Neural progenitor cell (in vitro differentiated cells): ENCODE measurements at regions not wholly inside any gene's neighbourhood (a gene's known extent, or its start where the extent isn't known, plus 50 kb on each side); places are given as distances from the start of the nearest gene placed in this dataset.
A peak's percentile ranks its signal among the peaks of the same experiment; 100 is the strongest.

Source experiments
- DNase-seq: peaks from one replicate; pipeline ENCODE4 v3.0.0-alpha.2; 2016; ENCODE audit warnings: low spot score
- H2AFZ ChIP-seq: fragments of 200-600 bp; sonication (generic); replicated peaks from 2 replicates; pipeline ENCODE4 v1.6.1; 2016; ENCODE audit warnings: antibody characterized with exemption
- H3F3A ChIP-seq: fragments of 200-600 bp; sonication (generic); 2 replicates; pipeline ENCODE4 v1.6.1; 2016; ENCODE audit warnings: antibody characterized with exemption, low read depth
- H3K27ac ChIP-seq: fragments of 200-600 bp; sonication (generic); 2 replicates; pipeline ENCODE4 v1.5.1; 2016; ENCODE audit warnings: mild to moderate bottlenecking
- H3K27me3 ChIP-seq: fragments of 200-600 bp; sonication (generic); 2 replicates; pipeline ENCODE4 v1.6.1; 2016; ENCODE audit warnings: mild to moderate bottlenecking, moderate library complexity
- H3K36me3 ChIP-seq: fragments of 200-600 bp; sonication (generic); 2 replicates; pipeline ENCODE4 v1.5.1; 2016
- H3K4me1 ChIP-seq: fragments of 200-600 bp; sonication (generic); 2 replicates; pipeline ENCODE4 v1.6.1; 2016; ENCODE audit warnings: mixed run types
- H3K4me2 ChIP-seq: fragments of 200-600 bp; sonication (generic); 2 replicates; pipeline ENCODE4 v1.6.1; 2016
- H3K4me3 ChIP-seq: fragments of 200-600 bp; sonication (generic); 2 replicates; pipeline ENCODE4 v1.5.1; 2016
- H3K79me2 ChIP-seq: fragments of 200-600 bp; sonication (generic); 2 replicates; pipeline ENCODE4 v1.6.1; 2016; ENCODE audit warnings: low read depth
- H3K9ac ChIP-seq: fragments of 200-600 bp; sonication (generic); 2 replicates; pipeline ENCODE4 v1.6.1; 2016
- H3K9me3 ChIP-seq: fragments of 200-600 bp; sonication (generic); 2 replicates; pipeline ENCODE4 v1.5.1; 2016; ENCODE audit warnings: low read depth
- H4K20me1 ChIP-seq: fragments of 200-600 bp; sonication (generic); 2 replicates; pipeline ENCODE4 v1.6.1; 2016; ENCODE audit warnings: low read depth
- H3K27ac Mint-ChIP-seq: 3 replicates; pipeline ENCODE4 v1.8.0; 2021; ENCODE audit warnings: mixed read lengths
- H3K27me3 Mint-ChIP-seq: 2 replicates; pipeline ENCODE4 v1.8.0; 2022; ENCODE audit warnings: low read depth, mild to moderate bottlenecking, inconsistent platforms, moderate library complexity, mixed read lengths; ENCODE audit not compliant: insufficient read depth
- H3K36me3 Mint-ChIP-seq: 3 replicates; pipeline ENCODE4 v1.8.0; 2021; ENCODE audit warnings: mixed read lengths
- H3K4me1 Mint-ChIP-seq: 3 replicates; pipeline ENCODE4 v1.8.0; 2021; ENCODE audit warnings: mixed read lengths
- H3K4me3 Mint-ChIP-seq: 3 replicates; pipeline ENCODE4 v1.8.0; 2021; ENCODE audit warnings: mild to moderate bottlenecking, moderate library complexity, mixed read lengths
- H3K9me3 Mint-ChIP-seq: 3 replicates; pipeline ENCODE4 v1.8.0; 2020; ENCODE audit warnings: mixed read lengths
- EZH2 ChIP-seq: fragments of 200-600 bp; sonication (generic); IDR thresholded peaks from 2 replicates; pipeline ENCODE4 v1.6.1; 2017; ENCODE audit warnings: antibody characterized with exemption, mild to moderate bottlenecking, moderate library complexity
- EZH2phosphoT487 ChIP-seq: fragments of 200-600 bp; sonication (generic); IDR thresholded peaks from 2 replicates; pipeline ENCODE4 v1.6.1; 2017; ENCODE audit warnings: antibody characterized with exemption
- TF ChIP-seq, protein P1 (sequence below): fragments of 200-600 bp; sonication (generic); IDR thresholded peaks from 2 replicates; pipeline ENCODE4 v1.5.1; 2017; ENCODE audit warnings: antibody characterized with exemption, mild to moderate bottlenecking

DNA sequence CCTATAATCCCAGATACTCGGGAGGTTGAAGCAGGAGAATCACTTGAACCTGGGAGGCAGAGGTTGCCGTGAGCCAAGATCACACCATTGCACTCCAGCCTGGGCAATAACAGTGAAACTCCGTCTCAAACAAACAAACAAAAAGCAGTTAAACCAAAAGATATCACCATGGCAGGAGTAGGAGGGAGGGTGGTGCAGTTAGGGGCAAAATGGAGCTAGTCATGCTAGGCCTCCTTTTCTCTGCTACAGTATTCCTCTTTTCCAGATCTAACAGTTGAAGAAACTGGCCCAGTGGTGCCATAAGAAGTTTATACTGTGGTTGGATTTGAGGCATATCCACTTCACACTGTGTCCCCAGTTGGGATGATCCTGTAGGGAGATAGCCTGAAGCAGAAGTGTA lies 261.6 kb downstream of the SKIDA1 start:
- peaks cover 2% of the 10 kb centered on the region for H3K27me3 Mint-ChIP-seq
- peaks cover 3% of the 10 kb centered on the region for H3K9me3 Mint-ChIP-seq
- no peak overlapping the region for H3K4me3 Mint-ChIP-seq
- Histone ChIP-seq H3K4me1 (peaks cover 33% of the 10 kb centered on the region), H3K36me3 (no peaks in the 10 kb centered on the region), H3K79me2 (peaks cover 51% of the 10 kb centered on the region), H4K20me1 (no peaks in the 10 kb centered on the region), H2AFZ (no peak overlapping the region), H3K27me3 (no peaks in the 10 kb centered on the region), H3K9me3 (no peaks in the 10 kb centered on the region), H3K27ac (no peak overlapping the region), H3K4me3 (no peak overlapping the region), H3F3A (peaks cover 20% of the 10 kb centered on the region), H3K4me2 (no peak overlapping the region), H3K9ac (no peak overlapping the region)
- no peak for DNase-seq
- peak overlapping the region; percentile 99 for H3K27ac Mint-ChIP-seq
- H3K36me3 Mint-ChIP-seq = peaks cover 8% of the 10 kb centered on the region
- TF ChIP-seq EZH2phosphoT487 (no peak), EZH2 (no peak)
- TF ChIP-seq, protein P1, sequence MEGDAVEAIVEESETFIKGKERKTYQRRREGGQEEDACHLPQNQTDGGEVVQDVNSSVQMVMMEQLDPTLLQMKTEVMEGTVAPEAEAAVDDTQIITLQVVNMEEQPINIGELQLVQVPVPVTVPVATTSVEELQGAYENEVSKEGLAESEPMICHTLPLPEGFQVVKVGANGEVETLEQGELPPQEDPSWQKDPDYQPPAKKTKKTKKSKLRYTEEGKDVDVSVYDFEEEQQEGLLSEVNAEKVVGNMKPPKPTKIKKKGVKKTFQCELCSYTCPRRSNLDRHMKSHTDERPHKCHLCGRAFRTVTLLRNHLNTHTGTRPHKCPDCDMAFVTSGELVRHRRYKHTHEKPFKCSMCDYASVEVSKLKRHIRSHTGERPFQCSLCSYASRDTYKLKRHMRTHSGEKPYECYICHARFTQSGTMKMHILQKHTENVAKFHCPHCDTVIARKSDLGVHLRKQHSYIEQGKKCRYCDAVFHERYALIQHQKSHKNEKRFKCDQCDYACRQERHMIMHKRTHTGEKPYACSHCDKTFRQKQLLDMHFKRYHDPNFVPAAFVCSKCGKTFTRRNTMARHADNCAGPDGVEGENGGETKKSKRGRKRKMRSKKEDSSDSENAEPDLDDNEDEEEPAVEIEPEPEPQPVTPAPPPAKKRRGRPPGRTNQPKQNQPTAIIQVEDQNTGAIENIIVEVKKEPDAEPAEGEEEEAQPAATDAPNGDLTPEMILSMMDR = no peak
- H3K4me1 Mint-ChIP-seq = peaks cover 41% of the 10 kb centered on the region

DNA sequence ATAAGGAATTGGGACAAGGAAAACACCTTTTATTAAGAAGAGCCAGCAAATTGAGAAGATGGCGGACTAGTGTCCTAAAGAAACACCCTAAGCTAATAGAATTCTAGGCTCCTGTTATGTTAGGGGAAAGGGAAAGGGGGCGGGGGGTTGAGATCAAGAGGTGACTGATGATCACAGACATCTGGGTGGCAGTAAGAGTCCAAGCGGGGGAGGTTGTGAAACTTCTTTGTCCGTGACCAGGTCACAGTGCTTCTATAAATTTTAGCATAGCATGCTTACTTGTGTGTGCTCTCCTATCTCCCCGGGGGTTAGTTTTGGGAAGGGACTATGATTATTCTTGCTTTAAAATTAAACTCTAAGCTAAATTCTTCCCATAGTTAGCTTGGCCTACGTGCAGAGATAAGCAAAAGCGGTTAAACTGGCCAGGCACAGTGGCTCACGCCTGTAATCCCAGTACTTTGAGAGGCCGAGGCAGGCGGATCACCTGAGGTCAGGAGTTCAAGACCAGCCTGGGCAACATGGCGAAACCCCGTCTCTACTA lies 262.1 kb downstream of the SKIDA1 start:
- no peaks in the 10 kb centered on the region for H4K20me1 ChIP-seq
- peaks cover 2% of the 10 kb centered on the region for H3K27me3 Mint-ChIP-seq
- no peak for TF ChIP-seq EZH2
- no peak for TF ChIP-seq EZH2phosphoT487
- TF ChIP-seq, protein P1 = no peak
- peak overlapping the region; percentile 99 for H3K27ac Mint-ChIP-seq
- H3K9me3 ChIP-seq = no peaks in the 10 kb centered on the region
- H3K4me3 Mint-ChIP-seq = no peak overlapping the region
- H3K4me1 Mint-ChIP-seq = peaks cover 40% of the 10 kb centered on the region
- no peak overlapping the region for H3K27ac ChIP-seq
- H3K4me1 ChIP-seq = peaks cover 33% of the 10 kb centered on the region
- H3K4me2 ChIP-seq = no peak overlapping the region
- H2AFZ ChIP-seq = no peak overlapping the region
- no peak overlapping the region for H3K4me3 ChIP-seq
- no peak overlapping the region for H3K9ac ChIP-seq
- H3K36me3 Mint-ChIP-seq = peaks cover 9% of the 10 kb centered on the region
- peaks cover 49% of the 10 kb centered on the region for H3K79me2 ChIP-seq
- H3F3A ChIP-seq = peaks cover 20% of the 10 kb centered on the region
- H3K27me3 ChIP-seq = no peaks in the 10 kb centered on the region
- peaks cover 3% of the 10 kb centered on the region for H3K9me3 Mint-ChIP-seq
- no peaks in the 10 kb centered on the region for H3K36me3 ChIP-seq
- DNase-seq = no peak

DNA sequence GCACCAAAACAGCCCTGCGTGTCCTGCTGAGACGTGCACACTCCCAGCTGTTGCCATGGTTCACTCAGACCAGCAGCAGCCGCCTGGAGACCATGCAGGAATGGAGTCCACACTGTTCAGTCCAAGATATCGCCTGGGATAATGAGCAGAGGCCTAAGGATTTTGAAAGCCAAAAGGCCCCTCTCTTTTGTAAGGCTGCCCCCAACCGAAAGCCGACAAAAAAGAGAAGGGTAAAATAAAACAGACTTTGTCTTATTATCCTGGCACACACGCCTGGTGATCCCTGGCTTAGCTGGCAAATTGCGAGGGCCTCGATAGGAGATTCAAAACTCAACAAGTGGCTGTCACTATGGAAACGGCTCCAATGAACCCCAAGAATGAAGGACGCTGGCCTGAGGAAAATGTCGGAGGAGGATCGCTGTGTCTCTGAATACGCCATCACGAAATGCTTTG lies 263.6 kb downstream of the SKIDA1 start:
- no peak for TF ChIP-seq EZH2phosphoT487
- TF ChIP-seq, protein P1 = no peak
- no peak for TF ChIP-seq EZH2
- peaks cover 20% of the 10 kb centered on the region for H3F3A ChIP-seq
- peaks cover 33% of the 10 kb centered on the region for H3K4me1 ChIP-seq
- peak overlapping the region; percentile 77 for H2AFZ ChIP-seq
- DNase-seq = peak; percentile 22
- peaks cover 6% of the 10 kb centered on the region for H3K9me3 Mint-ChIP-seq
- H3K27ac Mint-ChIP-seq = peak overlapping the region; percentile 99
- H3K4me3 Mint-ChIP-seq = peak overlapping the region; percentile 57
- H3K9me3 ChIP-seq = no peaks in the 10 kb centered on the region
- H3K79me2 ChIP-seq = peaks cover 36% of the 10 kb centered on the region
- H3K27me3 ChIP-seq = no peaks in the 10 kb centered on the region
- H3K4me1 Mint-ChIP-seq = peaks cover 40% of the 10 kb centered on the region
- H3K4me2 ChIP-seq = peak overlapping the region; percentile 16
- H3K36me3 Mint-ChIP-seq = peaks cover 12% of the 10 kb centered on the region
- no peaks in the 10 kb centered on the region for H3K36me3 ChIP-seq
- no peak overlapping the region for H3K4me3 ChIP-seq
- peaks cover 2% of the 10 kb centered on the region for H3K27me3 Mint-ChIP-seq
- H3K9ac ChIP-seq = no peak overlapping the region
- no peaks in the 10 kb centered on the region for H4K20me1 ChIP-seq
- peak overlapping the region; percentile 74 for H3K27ac ChIP-seq
